ENCODE measurements at regions not wholly inside any gene's neighbourhood (a gene's known extent, or its start where the extent isn't known, plus 50 kb on each side); places are given as distances from the start of the nearest gene placed in this dataset.

GRCh38 chr16:5477251-5477650 is 379.7 kb upstream of the EEF2KMT start:
- TF ChIP-seq CTCF (IDR thresholded peaks at IDR 0.05), result no peak
- TF ChIP-seq POLR2A (IDR thresholded peaks at IDR 0.05), result no peak

Measured in uterus (tissue), 2 donors.